ENCODE measurements at regions not wholly inside any gene's neighbourhood (a gene's known extent, or its start where the extent isn't known, plus 50 kb on each side); places are given as distances from the start of the nearest gene placed in this dataset.

- TF ChIP-seq POLR2A (IDR thresholded peaks at IDR 0.05) (no peak), CTCF (IDR thresholded peaks at IDR 0.05) (no peak)
Measured at GRCh38 chr10:130263289-130263688, 127.1 kb downstream of the GLRX3 start.
